HL-60 (cell line): ENCODE measurements at regions not wholly inside any gene's neighbourhood (a gene's known extent, or its start where the extent isn't known, plus 50 kb on each side); places are given as distances from the start of the nearest gene placed in this dataset.

ENCODE experiments used
- DNase-seq, 2 experiments: peaks; one replicate each; pipeline ENCODE4 v3.0.0-alpha.2; 2010 to 2020; ENCODE audit warnings: low read depth in 1 of 2, low spot score in 1 of 2
- H3K27ac ChIP-seq: fragments of 250-450 bp; sonication (Bioruptor Pico); replicated peaks from 2 replicates; pipeline ENCODE4 v1.5.1; 2020; ENCODE audit warnings: mild to moderate bottlenecking, moderate library complexity
- H3K27me3 ChIP-seq: fragments of 250-450 bp; sonication (Bioruptor Pico); 2 replicates; pipeline ENCODE4 v1.5.1; 2021; ENCODE audit warnings: mild to moderate bottlenecking, moderate library complexity; ENCODE audit not compliant: insufficient read depth, poor library complexity, severe bottlenecking
- H3K4me3 ChIP-seq: replicated peaks from 2 replicates; pipeline ENCODE4 v1.5.1; 2011; ENCODE audit warnings: mild to moderate bottlenecking, control low read depth, low read length; ENCODE audit not compliant: insufficient read depth
- CTCF ChIP-seq: IDR thresholded peaks from one replicate; pipeline ENCODE4 v1.5.1; 2011; ENCODE audit warnings: low read length, control low read depth, inconsistent platforms; ENCODE audit not compliant: insufficient read depth
- GABPA ChIP-seq: IDR thresholded peaks from 2 replicates; pipeline ENCODE4 v1.6.1; 2012; ENCODE audit warnings: low read depth
- POLR2AphosphoS5 ChIP-seq: IDR thresholded peaks from 2 replicates; pipeline ENCODE4 v1.6.1; 2012; ENCODE audit warnings: low read depth
- REST ChIP-seq: IDR thresholded peaks from 2 replicates; pipeline ENCODE4 v1.6.1; 2012; ENCODE audit warnings: low read depth; ENCODE audit not compliant: insufficient replicate concordance
- SPI1 ChIP-seq: IDR thresholded peaks from 2 replicates; pipeline ENCODE4 v1.6.1; 2012; ENCODE audit warnings: low read depth, mild to moderate bottlenecking, borderline replicate concordance

- Histone ChIP-seq H3K27ac (no peak overlapping the region), H3K4me3 (no peak overlapping the region), H3K27me3 (no peaks in the 10 kb centered on the region)
- DNase-seq = no peak
- TF ChIP-seq SPI1 (no peak), CTCF (no peak), GABPA (no peak), REST (no peak), POLR2AphosphoS5 (no peak)
Measured at GRCh38 chr7:116111475-116111874, 80.9 kb upstream of the TFEC start.

- Histone ChIP-seq H3K27me3 (no peaks in the 10 kb centered on the region), H3K4me3 (no peak overlapping the region), H3K27ac (no peak overlapping the region)
- no peak for TF ChIP-seq REST
- no peak for TF ChIP-seq SPI1
- TF ChIP-seq CTCF = no peak
- no peak for TF ChIP-seq POLR2AphosphoS5
- no peak for TF ChIP-seq GABPA
- DNase-seq = no peak
Measured at GRCh38 chr7:116113310-116113709, 82.7 kb upstream of the TFEC start.

GRCh38 chr7:116120839-116121238 is 89.5 kb upstream of the TES start:
- Histone ChIP-seq H3K27me3 (no peaks in the 10 kb centered on the region), H3K4me3 (no peak overlapping the region), H3K27ac (no peak overlapping the region)
- no peak for DNase-seq
- TF ChIP-seq SPI1 = no peak
- no peak for TF ChIP-seq GABPA
- no peak for TF ChIP-seq REST
- TF ChIP-seq CTCF = no peak
- no peak for TF ChIP-seq POLR2AphosphoS5
